OCI-LY7 (cell line): ENCODE measurements at regions not wholly inside any gene's neighbourhood (a gene's known extent, or its start where the extent isn't known, plus 50 kb on each side); places are given as distances from the start of the nearest gene placed in this dataset.

Experiments
- BruUV-seq: library from RNA; stranded (reverse); fragments of 400-500 nt; replicated peaks from 2 replicates; lab custom pipeline; 2021; lab: Mats Ljungman, UMichigan
- CTCF ChIA-PET: fragments of 300-600 bp; sonication (Branson Sonifier 250); formaldehyde crosslinking; loops from one replicate; lab custom pipeline; 2022; ENCODE audit warnings: antibody characterized with exemption; ENCODE audit not compliant: unreplicated experiment; lab: Charles Lee
- POLR2A ChIA-PET: fragments of 300-600 bp; sonication (Branson Sonifier 250); formaldehyde crosslinking; loops from one replicate; lab custom pipeline; 2022; ENCODE audit warnings: antibody characterized with exemption; lab: Charles Lee
- DNase-seq: peaks from one replicate; pipeline ENCODE4 v3.0.0-alpha.2; 2015; ENCODE audit warnings: low spot score
- H2AFZ ChIP-seq: fragments of 200-600 bp; sonication (generic), shearing (Covaris generic); 2 replicates; pipeline ENCODE4 v1.6.1; 2014; ENCODE audit warnings: mild to moderate bottlenecking, antibody characterized with exemption, low read length, moderate library complexity
- H3K27ac ChIP-seq: fragments of 200-600 bp; sonication (generic); 2 replicates; pipeline ENCODE4 v1.5.1; 2014; ENCODE audit warnings: mixed run types, low read depth, mild to moderate bottlenecking, moderate library complexity, low read length, inconsistent platforms; ENCODE audit not compliant: poor library complexity, severe bottlenecking
- H3K36me3 ChIP-seq: fragments of 200-600 bp; sonication (generic); 2 replicates; pipeline ENCODE4 v1.6.1; 2014; ENCODE audit warnings: mild to moderate bottlenecking, antibody characterized with exemption, low read length, moderate library complexity, mixed read lengths; ENCODE audit not compliant: insufficient read depth
- H3K4me1 ChIP-seq: fragments of 200-600 bp; sonication (generic); 2 replicates; pipeline ENCODE4 v1.5.1; 2014; ENCODE audit warnings: mild to moderate bottlenecking, low read length; ENCODE audit not compliant: insufficient read depth, poor library complexity, severe bottlenecking
- H3K4me2 ChIP-seq: fragments of 200-600 bp; sonication (generic); 2 replicates; pipeline ENCODE4 v1.6.1; 2014; ENCODE audit warnings: mild to moderate bottlenecking, low read length
- H3K4me3 ChIP-seq: fragments of 200-600 bp; sonication (generic); 2 replicates; pipeline ENCODE4 v1.5.1; 2014; ENCODE audit warnings: mild to moderate bottlenecking, low read depth, low read length; ENCODE audit not compliant: poor library complexity, severe bottlenecking
- H3K79me2 ChIP-seq: fragments of 200-600 bp; sonication (generic); 2 replicates; pipeline ENCODE4 v1.6.1; 2016; ENCODE audit warnings: low read depth, mild to moderate bottlenecking, low read length, moderate library complexity, mixed read lengths; ENCODE audit not compliant: insufficient read depth
- H3K9me2 ChIP-seq: fragments of 200-600 bp; sonication (generic); 2 replicates; pipeline ENCODE4 v1.6.1; 2016; ENCODE audit warnings: mild to moderate bottlenecking, low read length, mixed read lengths; ENCODE audit not compliant: insufficient read depth
- H3K9me3 ChIP-seq: fragments of 200-600 bp; sonication (generic); 2 replicates; pipeline ENCODE4 v1.6.1; 2014; ENCODE audit warnings: mild to moderate bottlenecking, mixed run types, low read length, mixed read lengths
- H4K20me1 ChIP-seq: fragments of 200-600 bp; sonication (generic); 2 replicates; pipeline ENCODE4 v1.6.1; 2014; ENCODE audit warnings: mild to moderate bottlenecking, antibody characterized with exemption, low read length, moderate library complexity, mixed read lengths; ENCODE audit not compliant: insufficient read depth
- CTCF ChIP-seq: fragments of 200-600 bp; sonication (generic); conservative IDR thresholded peaks from 2 replicates; pipeline ENCODE4 v1.5.1; 2014; ENCODE audit warnings: mild to moderate bottlenecking, antibody characterized with exemption, low read length, moderate library complexity, mixed read lengths
- EZH2phosphoT487 ChIP-seq: fragments of 200-600 bp; sonication (generic); IDR thresholded peaks from 2 replicates; pipeline ENCODE4 v1.6.1; 2018; ENCODE audit warnings: low read depth, borderline replicate concordance, mild to moderate bottlenecking, mixed run types, antibody characterized with exemption, low read length, moderate library complexity, mixed read lengths
- intact Hi-C: fragments of 100-400 bp; cut with micrococcal nuclease; formaldehyde crosslinking; loops from one replicate; pipeline ENCODE4 v1.10.0; 2022; ENCODE audit not compliant: unreplicated experiment

DNA sequence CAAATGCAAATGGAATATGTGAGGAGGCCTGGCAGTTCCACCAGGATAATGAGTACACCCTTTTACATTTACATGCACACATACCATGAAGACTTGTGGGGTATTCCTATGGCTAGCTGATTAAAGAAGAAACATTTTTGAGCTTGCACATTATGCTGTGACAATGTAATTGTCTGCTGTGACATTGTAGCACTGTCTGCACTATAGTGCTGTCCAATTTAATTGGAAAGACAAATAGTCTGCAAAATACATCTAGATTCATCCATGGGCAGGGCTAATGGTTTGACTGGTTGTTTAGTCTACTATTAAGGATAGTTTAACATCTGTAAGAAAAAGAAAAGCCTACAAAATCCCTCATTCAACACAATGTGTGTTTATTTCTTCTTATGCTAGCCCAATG, 1005.6 kb upstream of the LRFN5 start:
- no peaks in the 10 kb centered on the region for H3K9me2 ChIP-seq
- no peak overlapping the region for H2AFZ ChIP-seq
- BruUV-seq = no TSS peak
- H3K4me1 ChIP-seq = no peaks in the 10 kb centered on the region
- DNase-seq = no peak
- TF ChIP-seq EZH2phosphoT487 = no peak
- intact Hi-C loops = no loop called here
- POLR2A ChIA-PET = no interaction called here
- H3K36me3 ChIP-seq = no peaks in the 10 kb centered on the region
- H3K27ac ChIP-seq = no peak overlapping the region
- CTCF ChIA-PET = no interaction called here
- H3K4me2 ChIP-seq = no peak overlapping the region
- H4K20me1 ChIP-seq = no peaks in the 10 kb centered on the region
- no peaks in the 10 kb centered on the region for H3K79me2 ChIP-seq
- no peak overlapping the region for H3K4me3 ChIP-seq
- H3K9me3 ChIP-seq = no peaks in the 10 kb centered on the region

DNA sequence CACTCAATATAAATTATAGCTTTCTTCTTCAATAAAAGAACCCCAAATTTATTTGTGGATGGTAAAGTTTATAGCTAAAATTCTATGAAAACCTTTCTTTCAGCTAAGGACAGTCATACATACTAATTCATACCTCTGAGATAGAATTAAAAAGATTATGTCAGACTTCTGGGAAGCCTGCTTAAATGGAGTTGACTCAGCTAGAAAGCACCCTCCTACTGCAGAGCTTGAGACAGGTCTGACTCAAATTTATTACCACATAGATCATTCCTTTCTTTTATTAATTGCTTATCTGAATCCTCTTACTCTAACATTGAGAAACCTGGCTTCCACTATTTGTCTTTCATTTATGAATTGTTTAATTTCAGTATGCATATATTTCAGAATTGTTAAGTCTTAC, 1007.0 kb upstream of the LRFN5 start:
- Histone ChIP-seq H3K27ac (no peak overlapping the region), H3K4me1 (no peaks in the 10 kb centered on the region), H2AFZ (no peak overlapping the region), H3K9me3 (no peaks in the 10 kb centered on the region), H3K79me2 (no peaks in the 10 kb centered on the region), H4K20me1 (no peaks in the 10 kb centered on the region), H3K4me2 (no peak overlapping the region), H3K4me3 (no peak overlapping the region), H3K36me3 (no peaks in the 10 kb centered on the region), H3K9me2 (no peaks in the 10 kb centered on the region)
- TF ChIP-seq EZH2phosphoT487 = no peak
- no peak for TF ChIP-seq CTCF
- BruUV-seq = no TSS peak
- intact Hi-C loops = no loop called here
- DNase-seq = no peak
- CTCF ChIA-PET = no interaction called here
- POLR2A ChIA-PET = interaction anchor here (0.7 to 1.6 kb wide), 2 partner anchors 19 to 1366 kb away, joined by 3 read pairs; partner anchors contain the start of gene MIA2

DNA sequence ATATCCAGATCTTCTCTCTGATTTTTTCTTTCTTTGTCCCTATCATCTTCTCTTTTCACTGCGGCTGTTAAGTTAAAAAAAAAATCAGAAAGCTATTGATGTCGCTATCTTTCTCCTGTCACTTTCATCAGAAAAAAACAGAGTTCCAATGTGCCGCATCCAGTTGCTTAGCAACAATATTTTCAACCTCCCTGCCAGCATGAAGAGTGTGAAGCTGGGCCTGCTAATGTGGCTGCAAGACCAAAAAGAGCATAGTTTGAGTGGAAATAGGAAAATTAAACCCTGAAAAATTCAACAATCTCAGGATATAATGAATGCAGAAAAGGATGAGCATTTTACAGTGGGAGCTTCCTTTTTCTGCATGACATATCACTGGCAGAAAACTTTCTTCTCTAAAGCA, 1025.4 kb upstream of the LRFN5 start:
- no TSS peak for BruUV-seq
- DNase-seq = no peak

More for the DNA sequence above, 1025.4 kb upstream of the LRFN5 start:
- Histone ChIP-seq H3K9me2 (no peaks in the 10 kb centered on the region), H4K20me1 (no peaks in the 10 kb centered on the region), H3K9me3 (no peaks in the 10 kb centered on the region), H3K4me1 (no peaks in the 10 kb centered on the region), H2AFZ (no peak overlapping the region), H3K79me2 (no peaks in the 10 kb centered on the region), H3K4me2 (no peak overlapping the region), H3K4me3 (no peak overlapping the region), H3K27ac (no peak overlapping the region), H3K36me3 (no peaks in the 10 kb centered on the region)
- TF ChIP-seq CTCF = no peak
- TF ChIP-seq EZH2phosphoT487 = no peak
- intact Hi-C loops = no loop called here
- ChIA-PET CTCF (no interaction called here), POLR2A (interaction anchor here (0.6 kb wide), 1 partner anchor 15 kb away, joined by 4 read pairs; no protein-coding TSS in a partner anchor)
